Neural progenitor cell (in vitro differentiated cells): ENCODE measurements at regions not wholly inside any gene's neighbourhood (a gene's known extent, or its start where the extent isn't known, plus 50 kb on each side); places are given as distances from the start of the nearest gene placed in this dataset.
"Not testable (repeated sequence)": the region's sequence is repeated elsewhere in the genome, so short reads cannot be mapped to it uniquely, and the experiment has no call there.

ENCODE experiments used
- DNase-seq: peaks from one replicate; pipeline ENCODE4 v3.0.0-alpha.2; 2016; ENCODE audit warnings: low spot score
- H2AFZ ChIP-seq: fragments of 200-600 bp; sonication (generic); replicated peaks from 2 replicates; pipeline ENCODE4 v1.6.1; 2016; ENCODE audit warnings: antibody characterized with exemption
- H3F3A ChIP-seq: fragments of 200-600 bp; sonication (generic); 2 replicates; pipeline ENCODE4 v1.6.1; 2016; ENCODE audit warnings: antibody characterized with exemption, low read depth
- H3K27ac ChIP-seq: fragments of 200-600 bp; sonication (generic); 2 replicates; pipeline ENCODE4 v1.5.1; 2016; ENCODE audit warnings: mild to moderate bottlenecking
- H3K27me3 ChIP-seq: fragments of 200-600 bp; sonication (generic); 2 replicates; pipeline ENCODE4 v1.6.1; 2016; ENCODE audit warnings: mild to moderate bottlenecking, moderate library complexity
- H3K36me3 ChIP-seq: fragments of 200-600 bp; sonication (generic); 2 replicates; pipeline ENCODE4 v1.5.1; 2016
- H3K4me1 ChIP-seq: fragments of 200-600 bp; sonication (generic); 2 replicates; pipeline ENCODE4 v1.6.1; 2016; ENCODE audit warnings: mixed run types
- H3K4me2 ChIP-seq: fragments of 200-600 bp; sonication (generic); 2 replicates; pipeline ENCODE4 v1.6.1; 2016
- H3K4me3 ChIP-seq: fragments of 200-600 bp; sonication (generic); 2 replicates; pipeline ENCODE4 v1.5.1; 2016
- H3K79me2 ChIP-seq: fragments of 200-600 bp; sonication (generic); 2 replicates; pipeline ENCODE4 v1.6.1; 2016; ENCODE audit warnings: low read depth
- H3K9ac ChIP-seq: fragments of 200-600 bp; sonication (generic); 2 replicates; pipeline ENCODE4 v1.6.1; 2016
- H3K9me3 ChIP-seq: fragments of 200-600 bp; sonication (generic); 2 replicates; pipeline ENCODE4 v1.5.1; 2016; ENCODE audit warnings: low read depth
- H4K20me1 ChIP-seq: fragments of 200-600 bp; sonication (generic); 2 replicates; pipeline ENCODE4 v1.6.1; 2016; ENCODE audit warnings: low read depth
- H3K27ac Mint-ChIP-seq: 3 replicates; pipeline ENCODE4 v1.8.0; 2021; ENCODE audit warnings: mixed read lengths
- H3K27me3 Mint-ChIP-seq: 2 replicates; pipeline ENCODE4 v1.8.0; 2022; ENCODE audit warnings: low read depth, mild to moderate bottlenecking, inconsistent platforms, moderate library complexity, mixed read lengths; ENCODE audit not compliant: insufficient read depth
- H3K36me3 Mint-ChIP-seq: 3 replicates; pipeline ENCODE4 v1.8.0; 2021; ENCODE audit warnings: mixed read lengths
- H3K4me1 Mint-ChIP-seq: 3 replicates; pipeline ENCODE4 v1.8.0; 2021; ENCODE audit warnings: mixed read lengths
- H3K4me3 Mint-ChIP-seq: 3 replicates; pipeline ENCODE4 v1.8.0; 2021; ENCODE audit warnings: mild to moderate bottlenecking, moderate library complexity, mixed read lengths
- H3K9me3 Mint-ChIP-seq: 3 replicates; pipeline ENCODE4 v1.8.0; 2020; ENCODE audit warnings: mixed read lengths
- EZH2 ChIP-seq: fragments of 200-600 bp; sonication (generic); IDR thresholded peaks from 2 replicates; pipeline ENCODE4 v1.6.1; 2017; ENCODE audit warnings: antibody characterized with exemption, mild to moderate bottlenecking, moderate library complexity
- EZH2phosphoT487 ChIP-seq: fragments of 200-600 bp; sonication (generic); IDR thresholded peaks from 2 replicates; pipeline ENCODE4 v1.6.1; 2017; ENCODE audit warnings: antibody characterized with exemption
- TF ChIP-seq, protein P1 (sequence below): fragments of 200-600 bp; sonication (generic); IDR thresholded peaks from 2 replicates; pipeline ENCODE4 v1.5.1; 2017; ENCODE audit warnings: antibody characterized with exemption, mild to moderate bottlenecking

DNA sequence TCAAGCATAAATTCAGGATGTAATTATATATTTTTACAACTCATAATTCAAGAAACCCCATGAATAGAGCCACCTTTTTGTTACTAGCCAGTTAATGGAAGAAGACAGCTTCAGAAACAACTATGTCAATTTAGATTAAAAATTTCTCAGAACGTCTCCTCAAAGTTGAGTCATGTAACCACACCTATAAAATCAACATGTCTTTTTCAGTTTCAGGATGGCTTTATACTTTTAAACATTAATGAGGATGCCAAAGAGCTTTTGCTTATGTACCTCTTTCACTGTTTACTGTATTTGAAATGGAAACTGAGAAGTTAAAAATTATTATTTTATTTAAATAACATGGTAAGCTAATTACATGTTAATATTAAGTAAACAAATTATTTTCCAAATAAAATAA, 280.1 kb downstream of the PTH2R start:
- Histone ChIP-seq H3K36me3 (no peaks in the 10 kb centered on the region), H3K4me2 (no peak overlapping the region), H3F3A (no peaks in the 10 kb centered on the region), H3K27me3 (no peaks in the 10 kb centered on the region), H2AFZ (no peak overlapping the region), H3K9ac (no peak overlapping the region), H4K20me1 (no peaks in the 10 kb centered on the region), H3K9me3 (peaks cover 8% of the 10 kb centered on the region), H3K4me3 (no peak overlapping the region), H3K79me2 (no peaks in the 10 kb centered on the region), H3K27ac (no peak overlapping the region), H3K4me1 (no peaks in the 10 kb centered on the region)
- Mint-ChIP-seq H3K9me3 (peaks cover 10% of the 10 kb centered on the region), H3K4me3 (no peak overlapping the region), H3K36me3 (no peaks in the 10 kb centered on the region), H3K4me1 (no peaks in the 10 kb centered on the region), H3K27me3 (no peaks in the 10 kb centered on the region), H3K27ac (no peak overlapping the region)
- DNase-seq: no peak
- TF ChIP-seq, protein P1, sequence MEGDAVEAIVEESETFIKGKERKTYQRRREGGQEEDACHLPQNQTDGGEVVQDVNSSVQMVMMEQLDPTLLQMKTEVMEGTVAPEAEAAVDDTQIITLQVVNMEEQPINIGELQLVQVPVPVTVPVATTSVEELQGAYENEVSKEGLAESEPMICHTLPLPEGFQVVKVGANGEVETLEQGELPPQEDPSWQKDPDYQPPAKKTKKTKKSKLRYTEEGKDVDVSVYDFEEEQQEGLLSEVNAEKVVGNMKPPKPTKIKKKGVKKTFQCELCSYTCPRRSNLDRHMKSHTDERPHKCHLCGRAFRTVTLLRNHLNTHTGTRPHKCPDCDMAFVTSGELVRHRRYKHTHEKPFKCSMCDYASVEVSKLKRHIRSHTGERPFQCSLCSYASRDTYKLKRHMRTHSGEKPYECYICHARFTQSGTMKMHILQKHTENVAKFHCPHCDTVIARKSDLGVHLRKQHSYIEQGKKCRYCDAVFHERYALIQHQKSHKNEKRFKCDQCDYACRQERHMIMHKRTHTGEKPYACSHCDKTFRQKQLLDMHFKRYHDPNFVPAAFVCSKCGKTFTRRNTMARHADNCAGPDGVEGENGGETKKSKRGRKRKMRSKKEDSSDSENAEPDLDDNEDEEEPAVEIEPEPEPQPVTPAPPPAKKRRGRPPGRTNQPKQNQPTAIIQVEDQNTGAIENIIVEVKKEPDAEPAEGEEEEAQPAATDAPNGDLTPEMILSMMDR: no peak
- TF ChIP-seq EZH2phosphoT487 (no peak), EZH2 (no peak)

DNA sequence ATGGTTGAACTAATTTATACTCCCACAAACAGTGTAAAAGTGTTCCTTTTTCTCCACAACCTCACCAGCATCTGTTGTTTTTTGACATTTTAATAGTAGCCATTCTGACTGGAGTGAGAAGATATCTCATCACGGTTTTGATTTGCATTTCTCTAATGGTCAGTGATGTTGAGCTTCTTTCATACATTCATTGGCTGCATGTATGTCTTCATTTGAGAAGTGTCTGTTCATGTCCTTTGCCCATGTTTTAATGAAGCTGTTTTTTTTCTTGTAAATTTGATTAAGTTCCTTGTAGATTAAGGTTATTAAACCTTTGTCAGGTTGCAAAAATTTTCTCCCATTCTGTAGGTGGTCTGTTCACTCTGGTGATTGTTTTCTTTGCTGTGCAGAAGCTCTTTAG, 281.1 kb downstream of the PTH2R start:
- H3K4me1 Mint-ChIP-seq: not testable (repeated sequence)

DNA sequence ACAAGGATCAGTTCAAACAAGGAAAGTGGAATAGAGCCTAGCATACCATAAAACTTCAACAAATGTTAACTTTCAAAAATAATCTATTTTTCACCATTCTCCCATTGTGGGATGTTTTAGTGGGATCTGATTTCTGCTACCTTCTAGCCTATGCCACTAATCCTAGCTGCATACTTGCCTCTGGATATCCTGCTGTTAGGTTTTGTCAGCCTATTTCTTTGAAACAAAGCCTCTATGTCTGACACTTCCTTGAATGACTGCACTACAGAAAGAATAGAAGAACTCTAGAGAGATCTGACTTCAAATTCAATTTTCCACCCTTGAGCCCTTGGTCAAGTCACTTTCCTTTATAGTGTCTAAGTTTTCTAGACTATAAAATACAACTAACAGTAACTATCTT, 291.5 kb downstream of the PTH2R start:
- DNase-seq: peak; percentile 71
- TF ChIP-seq EZH2: no peak
- TF ChIP-seq EZH2phosphoT487: no peak
- TF ChIP-seq, protein P1: no peak
- no peaks in the 10 kb centered on the region for H3K36me3 Mint-ChIP-seq

More for the DNA sequence above, 281.1 kb downstream of the PTH2R start:
- not testable (repeated sequence) for H3K9me3 ChIP-seq, H3K9me3 Mint-ChIP-seq, H3K4me3 Mint-ChIP-seq, H3K27ac ChIP-seq, H3K9ac ChIP-seq, DNase-seq, H3K27me3 ChIP-seq, H3K36me3 Mint-ChIP-seq, H3K79me2 ChIP-seq, H4K20me1 ChIP-seq, H3K4me3 ChIP-seq, H3F3A ChIP-seq, H3K36me3 ChIP-seq, H3K27me3 Mint-ChIP-seq, H3K27ac Mint-ChIP-seq, H3K4me2 ChIP-seq, H2AFZ ChIP-seq, H3K4me1 ChIP-seq

DNA sequence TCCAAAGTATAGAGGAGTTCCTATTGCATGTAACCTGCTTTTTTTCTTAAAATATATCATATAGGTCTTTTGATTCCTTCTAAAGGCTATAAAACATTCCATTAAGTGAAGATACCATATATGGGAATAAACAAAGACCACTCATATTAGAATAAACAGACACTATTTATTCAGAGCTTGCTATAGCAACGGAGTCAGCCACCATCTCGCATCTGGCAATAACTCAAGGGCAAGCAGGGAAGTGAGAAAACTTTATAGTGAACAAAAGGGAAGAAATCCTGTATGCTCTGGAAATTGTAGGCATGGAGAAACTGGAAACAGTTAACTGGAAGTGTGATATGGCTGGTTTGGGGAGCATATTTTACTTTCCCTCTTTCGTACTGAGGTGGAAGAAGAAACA, 301.9 kb downstream of the PTH2R start:
- no peak for DNase-seq
- Histone ChIP-seq H3K4me2 (no peak overlapping the region), H3K27ac (no peak overlapping the region), H4K20me1 (no peaks in the 10 kb centered on the region), H3K36me3 (no peaks in the 10 kb centered on the region), H2AFZ (no peak overlapping the region), H3K9me3 (no peaks in the 10 kb centered on the region), H3K27me3 (no peaks in the 10 kb centered on the region), H3K4me1 (peaks cover 9% of the 10 kb centered on the region), H3F3A (no peaks in the 10 kb centered on the region), H3K4me3 (no peak overlapping the region), H3K9ac (no peak overlapping the region), H3K79me2 (no peaks in the 10 kb centered on the region)
- no peaks in the 10 kb centered on the region for H3K27me3 Mint-ChIP-seq
- peaks cover 13% of the 10 kb centered on the region for H3K4me1 Mint-ChIP-seq
- no peaks in the 10 kb centered on the region for H3K36me3 Mint-ChIP-seq
- H3K4me3 Mint-ChIP-seq: no peak overlapping the region
- TF ChIP-seq, protein P1: no peak
- no peak for TF ChIP-seq EZH2phosphoT487
- H3K27ac Mint-ChIP-seq: no peak overlapping the region
- no peaks in the 10 kb centered on the region for H3K9me3 Mint-ChIP-seq

More for the DNA sequence above, 291.5 kb downstream of the PTH2R start:
- no peaks in the 10 kb centered on the region for H3K79me2 ChIP-seq
- no peaks in the 10 kb centered on the region for H4K20me1 ChIP-seq
- Mint-ChIP-seq H3K4me1 (peaks cover 7% of the 10 kb centered on the region), H3K27ac (no peak overlapping the region), H3K9me3 (no peaks in the 10 kb centered on the region), H3K4me3 (no peak overlapping the region), H3K27me3 (no peaks in the 10 kb centered on the region)
- H3K9ac ChIP-seq: no peak overlapping the region
- no peak overlapping the region for H3K27ac ChIP-seq
- H3K36me3 ChIP-seq: no peaks in the 10 kb centered on the region
- H3K4me1 ChIP-seq: peaks cover 14% of the 10 kb centered on the region
- no peaks in the 10 kb centered on the region for H3K27me3 ChIP-seq
- H3F3A ChIP-seq: peaks cover 13% of the 10 kb centered on the region
- no peak overlapping the region for H3K4me3 ChIP-seq
- no peaks in the 10 kb centered on the region for H3K9me3 ChIP-seq
- no peak overlapping the region for H2AFZ ChIP-seq
- H3K4me2 ChIP-seq: peak overlapping the region; percentile 9
